OCI-LY1 (cell line): ENCODE measurements at regions not wholly inside any gene's neighbourhood (a gene's known extent, or its start where the extent isn't known, plus 50 kb on each side); places are given as distances from the start of the nearest gene placed in this dataset.

Experiments
- H2AFZ ChIP-seq: fragments of 200-600 bp; sonication (generic), shearing (Covaris generic); 2 replicates; pipeline ENCODE4 v1.6.0; 2014; ENCODE audit warnings: antibody characterized with exemption, mild to moderate bottlenecking, low read length
- H3F3A ChIP-seq: fragments of 200-600 bp; sonication (generic), shearing (Covaris generic); 2 replicates; pipeline ENCODE4 v1.6.0; 2014; ENCODE audit warnings: mild to moderate bottlenecking, antibody characterized with exemption, low read length, moderate library complexity; ENCODE audit not compliant: insufficient read depth
- H3K27ac ChIP-seq: fragments of 200-600 bp; sonication (generic); 2 replicates; pipeline ENCODE4 v1.5.1; 2014; ENCODE audit warnings: low read length, mixed run types, mild to moderate bottlenecking, low read depth; ENCODE audit not compliant: poor library complexity, severe bottlenecking
- H3K27me3 ChIP-seq: fragments of 200-600 bp; sonication (generic); 2 replicates; pipeline ENCODE4 v1.6.0; 2014; ENCODE audit warnings: antibody characterized with exemption, mild to moderate bottlenecking, low read length, moderate library complexity; ENCODE audit not compliant: insufficient read depth
- H3K36me3 ChIP-seq: fragments of 200-600 bp; sonication (generic); 2 replicates; pipeline ENCODE4 v1.6.1; 2014; ENCODE audit warnings: mild to moderate bottlenecking, antibody characterized with exemption, low read length, moderate library complexity, mixed read lengths; ENCODE audit not compliant: insufficient read depth
- H3K4me1 ChIP-seq: fragments of 200-600 bp; sonication (generic); 2 replicates; pipeline ENCODE4 v1.5.1; 2014; ENCODE audit warnings: mild to moderate bottlenecking, low read length, moderate library complexity; ENCODE audit not compliant: insufficient read depth, severe bottlenecking
- H3K4me2 ChIP-seq: fragments of 200-600 bp; sonication (generic), shearing (Covaris generic); 2 replicates; pipeline ENCODE4 v1.6.1; 2014; ENCODE audit warnings: low read length
- H3K4me3 ChIP-seq: fragments of 200-600 bp; sonication (generic); 2 replicates; pipeline ENCODE4 v1.5.1; 2014; ENCODE audit warnings: low read length, low read depth, mild to moderate bottlenecking, mixed read lengths; ENCODE audit not compliant: poor library complexity, severe bottlenecking
- H3K79me2 ChIP-seq: fragments of 200-600 bp; shearing (Covaris generic); 2 replicates; pipeline ENCODE4 v1.6.1; 2016; ENCODE audit warnings: mixed run types, low read length, mixed read lengths; ENCODE audit not compliant: insufficient read depth
- H3K9ac ChIP-seq: fragments of 200-600 bp; sonication (generic), shearing (Covaris generic); 2 replicates; pipeline ENCODE4 v1.6.1; 2014; ENCODE audit warnings: mild to moderate bottlenecking, low read length, mixed read lengths
- H3K9me2 ChIP-seq: fragments of 200-600 bp; sonication (generic), shearing (Covaris generic); 2 replicates; pipeline ENCODE4 v1.6.1; 2014; ENCODE audit warnings: low read depth, mild to moderate bottlenecking, low read length, mixed read lengths
- H3K9me3 ChIP-seq: fragments of 200-600 bp; shearing (Covaris generic); 2 replicates; pipeline ENCODE4 v1.6.1; 2014; ENCODE audit warnings: low read length, mixed read lengths
- H4K20me1 ChIP-seq: fragments of 200-600 bp; sonication (generic), shearing (Covaris generic); 2 replicates; pipeline ENCODE4 v1.6.0; 2016; ENCODE audit warnings: mild to moderate bottlenecking, low read length; ENCODE audit not compliant: insufficient read depth
- CTCF ChIP-seq: fragments of 200-600 bp; sonication (generic), shearing (Covaris generic); IDR thresholded peaks from 2 replicates; pipeline ENCODE4 v1.5.1; 2017; ENCODE audit warnings: mild to moderate bottlenecking, antibody characterized with exemption, low read length, moderate library complexity, mixed read lengths
- EZH2 ChIP-seq: fragments of 200-600 bp; sonication (generic), shearing (Covaris generic); IDR thresholded peaks from 2 replicates; pipeline ENCODE4 v1.8.0; 2017; ENCODE audit warnings: borderline replicate concordance, mixed run types, mild to moderate bottlenecking, antibody characterized with exemption, low read length, moderate library complexity, mixed read lengths

GRCh38 chr11:20309231-20310025 lies 54.1 kb upstream of the HTATIP2 start:
- Histone ChIP-seq H3K79me2 (no peaks in the 10 kb centered on the region), H3K36me3 (no peaks in the 10 kb centered on the region), H3K9me2 (no peaks in the 10 kb centered on the region), H3K4me2 (no peak overlapping the region), H2AFZ (no peak overlapping the region), H3K27ac (no peak overlapping the region), H4K20me1 (no peaks in the 10 kb centered on the region), H3K4me3 (no peak overlapping the region), H3K9me3 (no peaks in the 10 kb centered on the region), H3F3A (no peaks in the 10 kb centered on the region), H3K27me3 (no peaks in the 10 kb centered on the region), H3K9ac (no peak overlapping the region), H3K4me1 (no peaks in the 10 kb centered on the region)
- no peak for TF ChIP-seq CTCF
- TF ChIP-seq EZH2, result no peak

- H3K9me2 ChIP-seq, result no peaks in the 10 kb centered on the region
- H3K27me3 ChIP-seq, result no peaks in the 10 kb centered on the region
These were observed 54.9 kb upstream of the HTATIP2 start for GRCh38 chr11:20308601-20309000.

GRCh38 chr11:20303391-20303965 lies 60.0 kb upstream of the HTATIP2 start:
- H3K4me3 ChIP-seq, result no peak overlapping the region
- H2AFZ ChIP-seq, result no peak overlapping the region
- H4K20me1 ChIP-seq, result no peaks in the 10 kb centered on the region
- no peaks in the 10 kb centered on the region for H3K9me2 ChIP-seq
- H3K79me2 ChIP-seq, result no peaks in the 10 kb centered on the region
- TF ChIP-seq EZH2 (no peak), CTCF (no peak)
- H3K9me3 ChIP-seq, result no peaks in the 10 kb centered on the region
- no peak overlapping the region for H3K9ac ChIP-seq
- H3K4me1 ChIP-seq, result no peaks in the 10 kb centered on the region
- H3K27me3 ChIP-seq, result no peaks in the 10 kb centered on the region
- H3K36me3 ChIP-seq, result no peaks in the 10 kb centered on the region
- H3K4me2 ChIP-seq, result no peak overlapping the region
- no peak overlapping the region for H3K27ac ChIP-seq
- no peaks in the 10 kb centered on the region for H3F3A ChIP-seq

More at GRCh38 chr11:20308601-20309000, 54.9 kb upstream of the HTATIP2 start:
- Histone ChIP-seq H4K20me1 (no peaks in the 10 kb centered on the region), H3K36me3 (no peaks in the 10 kb centered on the region), H3F3A (no peaks in the 10 kb centered on the region), H2AFZ (no peak overlapping the region), H3K4me1 (no peaks in the 10 kb centered on the region), H3K27ac (no peak overlapping the region), H3K4me2 (no peak overlapping the region), H3K9me3 (no peaks in the 10 kb centered on the region), H3K4me3 (no peak overlapping the region), H3K9ac (no peak overlapping the region), H3K79me2 (no peaks in the 10 kb centered on the region)
- TF ChIP-seq EZH2 (no peak), CTCF (no peak)
